Left ventricle myocardium inferior (tissue), 1 donor: ENCODE measurements at regions not wholly inside any gene's neighbourhood (a gene's known extent, or its start where the extent isn't known, plus 50 kb on each side); places are given as distances from the start of the nearest gene placed in this dataset.
"Not testable (repeated sequence)": the region's sequence is repeated elsewhere in the genome, so short reads cannot be mapped to it uniquely, and the experiment has no call there.

Experiments used
- DNase-seq: peaks from one replicate; pipeline ENCODE4 v3.0.0-alpha.2; 2020
- H3K27ac ChIP-seq: fragments of 200-600 bp; replicated peaks from 2 replicates; pipeline ENCODE4 v1.8.0; 2021
- H3K27me3 ChIP-seq: fragments of 200-600 bp; 2 replicates; pipeline ENCODE4 v1.8.0; 2021; ENCODE audit warnings: low read depth
- H3K36me3 ChIP-seq: fragments of 200-600 bp; 2 replicates; pipeline ENCODE4 v1.8.0; 2021
- H3K4me1 ChIP-seq: fragments of 200-600 bp; 2 replicates; pipeline ENCODE4 v1.8.0; 2021
- H3K4me3 ChIP-seq: fragments of 200-600 bp; 2 replicates; pipeline ENCODE4 v1.8.0; 2021; ENCODE audit warnings: mild to moderate bottlenecking, moderate library complexity
- H3K9me3 ChIP-seq: fragments of 200-600 bp; replicated peaks from 2 replicates; pipeline ENCODE4 v1.8.0; 2021
- CTCF ChIP-seq: fragments of 200-600 bp; IDR thresholded peaks from 2 replicates; pipeline ENCODE4 v1.8.0; 2021; ENCODE audit warnings: antibody characterized with exemption, mild to moderate bottlenecking, borderline replicate concordance
- intact Hi-C: fragments of 100-400 bp; cut with micrococcal nuclease; formaldehyde crosslinking; loops from one replicate; pipeline ENCODE4 v1.11.0; 2022
- donor health status: DM: no; HTN: yes; CAD: no; lungs with severe emphysema.

- H3K4me1 ChIP-seq: no peaks in the 10 kb centered on the region
- peaks cover 6% of the 10 kb centered on the region for H3K27me3 ChIP-seq
- H3K27ac ChIP-seq: no peak overlapping the region
- TF ChIP-seq CTCF: no peak
- intact Hi-C loops: no loop called here
- no peak overlapping the region for H3K4me3 ChIP-seq
- H3K36me3 ChIP-seq: no peaks in the 10 kb centered on the region
- no peak for DNase-seq
- peaks cover 4% of the 10 kb centered on the region for H3K9me3 ChIP-seq
These were observed 707.8 kb downstream of the XPNPEP1 start for GRCh38 chr10:109215291-109216075.

GRCh38 chr10:109214891-109215290, 708.4 kb downstream of the XPNPEP1 start:
- intact Hi-C loops, H3K36me3 ChIP-seq, H3K9me3 ChIP-seq, DNase-seq, H3K27me3 ChIP-seq, H3K4me1 ChIP-seq, H3K27ac ChIP-seq, H3K4me3 ChIP-seq: not testable (repeated sequence)

- no peaks in the 10 kb centered on the region for H3K27me3 ChIP-seq
- no peak for TF ChIP-seq CTCF
- no peaks in the 10 kb centered on the region for H3K4me1 ChIP-seq
- intact Hi-C loops: no loop called here
- no peak for DNase-seq
- no peak overlapping the region for H3K27ac ChIP-seq
- H3K36me3 ChIP-seq: no peaks in the 10 kb centered on the region
- peaks cover 4% of the 10 kb centered on the region for H3K9me3 ChIP-seq
- H3K4me3 ChIP-seq: no peak overlapping the region
These were observed 716.0 kb downstream of the XPNPEP1 start for GRCh38 chr10:109207361-109207760.

- Histone ChIP-seq H3K4me1 (no peaks in the 10 kb centered on the region), H3K4me3 (no peak overlapping the region), H3K27ac (no peak overlapping the region), H3K9me3 (peaks cover 4% of the 10 kb centered on the region), H3K27me3 (no peaks in the 10 kb centered on the region), H3K36me3 (no peaks in the 10 kb centered on the region)
- intact Hi-C loops: no loop called here
- TF ChIP-seq CTCF: no peak
- no peak for DNase-seq
These were observed 717.3 kb downstream of the XPNPEP1 start for GRCh38 chr10:109205929-109206585.

GRCh38 chr10:109203646-109204353, 719.5 kb downstream of the XPNPEP1 start:
- TF ChIP-seq CTCF: no peak
- no peak for DNase-seq
- Histone ChIP-seq H3K4me1 (no peaks in the 10 kb centered on the region), H3K9me3 (no peaks in the 10 kb centered on the region), H3K4me3 (no peak overlapping the region), H3K36me3 (no peaks in the 10 kb centered on the region), H3K27ac (no peak overlapping the region), H3K27me3 (no peaks in the 10 kb centered on the region)
- intact Hi-C loops: no loop called here
